Loucy (cell line): ENCODE measurements at regions not wholly inside any gene's neighbourhood (a gene's known extent, or its start where the extent isn't known, plus 50 kb on each side); places are given as distances from the start of the nearest gene placed in this dataset.

Source experiments
- CTCF ChIP-seq: fragments of 200-600 bp; sonication (generic); conservative IDR thresholded peaks from 2 replicates; pipeline ENCODE4 v1.5.1; 2014; ENCODE audit warnings: mild to moderate bottlenecking, antibody characterized with exemption, low read length
- EZH2phosphoT487 ChIP-seq: fragments of 200-600 bp; IDR thresholded peaks from 2 replicates; pipeline ENCODE4 v1.6.1; 2018; ENCODE audit warnings: antibody characterized with exemption, mild to moderate bottlenecking, moderate library complexity, borderline replicate concordance

GRCh38 chr1:175889848-175890247, 146.5 kb upstream of the TNR start:
- TF ChIP-seq CTCF (no peak), EZH2phosphoT487 (no peak)
